ENCODE measurements at regions not wholly inside any gene's neighbourhood (a gene's known extent, or its start where the extent isn't known, plus 50 kb on each side); places are given as distances from the start of the nearest gene placed in this dataset.
"Not testable (repeated sequence)": the region's sequence is repeated elsewhere in the genome, so short reads cannot be mapped to it uniquely, and the experiment has no call there.

DNA sequence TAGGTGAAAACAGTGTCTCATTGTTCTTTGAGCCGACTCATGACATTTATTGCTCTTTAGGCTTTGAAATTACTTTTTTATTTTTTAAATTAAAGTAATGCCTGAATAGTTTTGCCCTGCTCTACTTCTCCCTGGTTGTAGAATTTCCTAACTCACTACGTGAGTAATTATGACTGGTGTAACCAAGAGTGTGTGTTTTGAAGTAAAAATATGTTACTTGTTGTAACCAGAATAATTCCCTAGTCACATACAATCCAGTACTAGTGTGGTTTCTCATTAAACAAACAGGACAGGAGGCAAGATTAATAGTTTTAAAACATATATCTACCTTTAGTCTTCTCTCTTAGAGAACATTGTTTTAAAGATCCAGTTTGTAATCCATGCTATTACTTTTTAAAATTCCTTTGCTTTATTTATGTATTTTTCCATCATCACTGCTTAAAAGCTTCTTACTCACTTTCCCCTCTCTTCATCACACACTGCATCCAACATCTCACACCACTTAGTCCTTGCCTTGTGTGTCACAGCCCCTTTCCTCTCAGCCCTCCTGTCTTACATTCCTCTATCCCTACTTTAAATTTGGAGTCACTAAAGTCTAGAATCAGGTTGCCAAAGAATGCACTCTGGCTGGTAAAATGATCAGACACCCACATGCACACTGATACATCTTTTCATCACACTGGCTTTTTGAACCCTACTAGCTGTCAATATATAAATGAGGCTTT is 219.7 kb downstream of the WNT5A start:
- no peaks in the 10 kb centered on the region for H3K36me3 ChIP-seq (ENCODE audit: insufficient read depth, low read length)
- peaks cover 0 to 12% (median 2%) of the 10 kb centered on the region in 5 donors for H3K9me3 Mint-ChIP-seq
- H3K4me1 ChIP-seq (ENCODE audit: insufficient read depth, low read length): no peaks in the 10 kb centered on the region
- H3K36me3 Mint-ChIP-seq: no peaks in the 10 kb centered on the region
- DNase-seq: no peak
- H3K27ac Mint-ChIP-seq: no peak overlapping the region
- no peak overlapping the region for H3K4me3 Mint-ChIP-seq
- no peaks in the 10 kb centered on the region for H3K9me3 ChIP-seq (ENCODE audit: low read length)
- H3K27ac ChIP-seq (ENCODE audit: low read depth, low read length): no peak overlapping the region
- no peak overlapping the region for H3K4me3 ChIP-seq (ENCODE audit: low read length)
- no peaks in the 10 kb centered on the region for H3K4me1 Mint-ChIP-seq
- CTCF ChIA-PET: no interaction called here
- no peaks in the 10 kb centered on the region for H3K27me3 ChIP-seq (ENCODE audit: insufficient read depth, low read length, poor library complexity, severe bottlenecking)
- no peaks in the 10 kb centered on the region for H3K27me3 Mint-ChIP-seq
- POLR2A ChIA-PET: no interaction called here

DNA sequence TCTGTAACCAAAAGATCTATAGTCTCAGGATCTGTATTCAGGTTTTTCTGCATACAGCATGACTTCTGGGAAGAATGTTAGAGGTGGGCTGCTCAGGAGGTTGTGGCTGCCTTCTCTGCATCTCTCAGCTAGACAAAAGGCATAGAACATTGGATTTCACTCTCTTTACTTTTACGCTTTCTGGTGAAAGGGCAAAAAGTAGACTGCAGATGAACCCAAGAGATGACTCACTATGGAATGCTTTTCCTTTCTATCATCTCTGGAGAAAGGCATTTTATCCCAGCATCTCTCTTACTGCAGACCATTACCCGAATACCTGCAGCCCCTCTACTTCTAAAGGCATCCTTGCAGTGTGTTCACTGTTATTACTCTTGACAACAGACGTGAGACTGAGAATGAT is 222.2 kb downstream of the WNT5A start:
- no peak overlapping the region for H3K4me3 Mint-ChIP-seq
- Histone ChIP-seq H3K27me3 (ENCODE audit: insufficient read depth, low read length, poor library complexity, severe bottlenecking) (no peaks in the 10 kb centered on the region), H3K36me3 (ENCODE audit: insufficient read depth, low read length) (no peaks in the 10 kb centered on the region), H3K4me3 (ENCODE audit: low read length) (no peak overlapping the region), H3K9me3 (ENCODE audit: low read length) (no peaks in the 10 kb centered on the region), H3K27ac (ENCODE audit: low read depth, low read length) (no peak overlapping the region), H3K4me1 (ENCODE audit: insufficient read depth, low read length) (no peaks in the 10 kb centered on the region)
- POLR2A ChIA-PET: no interaction called here
- CTCF ChIA-PET: no interaction called here
- H3K4me1 Mint-ChIP-seq: no peaks in the 10 kb centered on the region
- no peaks in the 10 kb centered on the region for H3K27me3 Mint-ChIP-seq
- H3K27ac Mint-ChIP-seq: no peak overlapping the region
- no peaks in the 10 kb centered on the region for H3K36me3 Mint-ChIP-seq
- DNase-seq: no peak
- peaks cover 0 to 12% (median 2%) of the 10 kb centered on the region in 5 donors for H3K9me3 Mint-ChIP-seq

DNA sequence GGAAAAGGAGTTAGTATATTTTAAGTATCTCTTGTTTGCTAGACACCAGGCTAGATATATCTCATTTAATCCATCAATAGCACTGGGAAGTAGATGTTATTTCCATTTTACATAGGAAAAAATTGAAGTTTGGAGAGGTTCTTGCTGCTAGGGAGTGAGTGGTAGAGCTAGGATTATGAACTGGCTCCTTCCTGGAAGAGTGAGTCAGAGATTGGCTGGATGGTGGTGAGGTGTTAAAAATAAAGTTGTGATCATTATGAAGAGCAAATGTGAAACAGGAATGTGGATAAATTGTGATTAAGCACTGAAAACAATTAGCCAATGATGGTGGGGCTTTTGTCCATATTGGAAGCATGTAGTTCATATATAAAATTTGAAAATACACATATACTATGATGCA is 234.2 kb downstream of the WNT5A start:
- H3K27me3 ChIP-seq (ENCODE audit: insufficient read depth, low read length, poor library complexity, severe bottlenecking): no peaks in the 10 kb centered on the region
- no peaks in the 10 kb centered on the region for H3K36me3 ChIP-seq (ENCODE audit: insufficient read depth, low read length)
- H3K9me3 ChIP-seq (ENCODE audit: low read length): no peaks in the 10 kb centered on the region
- H3K4me3 ChIP-seq (ENCODE audit: low read length): no peak overlapping the region
- no peak overlapping the region for H3K4me3 Mint-ChIP-seq
- H3K9me3 Mint-ChIP-seq: peaks cover 2 to 14% (median 8%) of the 10 kb centered on the region in 5 donors
- H3K27me3 Mint-ChIP-seq: peaks cover 0 to 5% of the 10 kb centered on the region in 2 donors
- CTCF ChIA-PET: no interaction called here
- H3K27ac Mint-ChIP-seq: no peak overlapping the region
- no peaks in the 10 kb centered on the region for H3K36me3 Mint-ChIP-seq
- DNase-seq: no peak
- POLR2A ChIA-PET: no interaction called here
- H3K4me1 ChIP-seq (ENCODE audit: insufficient read depth, low read length): no peaks in the 10 kb centered on the region
- no peaks in the 10 kb centered on the region for H3K4me1 Mint-ChIP-seq
- no peak overlapping the region for H3K27ac ChIP-seq (ENCODE audit: low read depth, low read length)

DNA sequence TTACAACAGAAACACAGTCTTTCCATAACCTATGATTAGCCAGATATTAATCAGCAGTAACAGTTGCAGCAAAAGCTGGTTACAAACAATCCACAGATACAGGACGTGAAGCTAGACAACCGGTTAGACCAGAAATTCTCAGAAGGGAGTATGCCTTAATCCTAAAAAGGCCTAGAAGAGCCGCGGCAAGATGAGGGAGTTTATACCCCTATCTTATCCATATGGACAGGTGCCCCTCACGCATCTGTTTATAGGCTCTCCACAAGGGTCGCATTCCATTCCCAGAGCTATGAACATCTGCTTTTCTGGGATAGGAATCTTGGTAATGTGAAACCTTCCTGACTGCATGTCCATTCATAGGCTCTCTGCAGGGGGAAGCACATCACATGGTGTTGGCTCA is 237.9 kb downstream of the WNT5A start:
- H3K4me1 Mint-ChIP-seq; H3K4me3 ChIP-seq (ENCODE audit: low read length); H3K27ac Mint-ChIP-seq; H3K4me3 Mint-ChIP-seq; H3K27ac ChIP-seq (ENCODE audit: low read depth, low read length); H3K27me3 Mint-ChIP-seq; H3K27me3 ChIP-seq (ENCODE audit: insufficient read depth, low read length, poor library complexity, severe bottlenecking); POLR2A ChIA-PET; H3K36me3 ChIP-seq (ENCODE audit: insufficient read depth, low read length); DNase-seq; H3K36me3 Mint-ChIP-seq; H3K9me3 ChIP-seq (ENCODE audit: low read length); CTCF ChIA-PET; H3K4me1 ChIP-seq (ENCODE audit: insufficient read depth, low read length): not testable (repeated sequence)
- peaks cover 0 to 12% (median 10%) of the 10 kb centered on the region in 5 donors for H3K9me3 Mint-ChIP-seq

DNA sequence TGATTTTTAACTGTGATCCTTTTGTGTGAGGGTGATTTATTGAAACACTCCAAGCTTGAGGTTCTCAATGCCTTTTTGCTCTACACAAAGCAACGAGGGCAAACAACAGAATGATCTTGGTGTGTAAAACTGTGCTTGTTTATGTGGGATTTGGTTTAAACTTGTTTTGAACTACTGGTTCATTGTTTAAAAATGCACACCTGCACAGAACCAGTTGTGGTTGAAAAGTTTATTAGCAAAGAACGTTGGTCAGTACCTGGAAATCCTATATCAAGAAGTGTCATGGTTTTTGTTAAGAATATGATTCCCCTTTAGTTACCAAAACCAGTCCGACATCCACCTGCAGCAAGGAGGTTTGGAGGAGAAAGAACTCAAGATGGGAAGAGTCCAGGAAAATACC is 239.4 kb downstream of the WNT5A start:
- DNase-seq: no peak
- Histone ChIP-seq H3K27ac (ENCODE audit: low read depth, low read length) (no peak overlapping the region), H3K9me3 (ENCODE audit: low read length) (no peaks in the 10 kb centered on the region), H3K4me1 (ENCODE audit: insufficient read depth, low read length) (no peaks in the 10 kb centered on the region), H3K4me3 (ENCODE audit: low read length) (no peak overlapping the region), H3K36me3 (ENCODE audit: insufficient read depth, low read length) (no peaks in the 10 kb centered on the region), H3K27me3 (ENCODE audit: insufficient read depth, low read length, poor library complexity, severe bottlenecking) (no peaks in the 10 kb centered on the region)
- Mint-ChIP-seq H3K27ac (no peak overlapping the region), H3K9me3 (peaks cover 0 to 12% (median 9%) of the 10 kb centered on the region in 5 donors), H3K27me3 (peaks cover 0 to 6% of the 10 kb centered on the region in 2 donors), H3K36me3 (no peaks in the 10 kb centered on the region), H3K4me3 (no peak overlapping the region), H3K4me1 (no peaks in the 10 kb centered on the region)
- ChIA-PET CTCF (no interaction called here), POLR2A (no interaction called here)

DNA sequence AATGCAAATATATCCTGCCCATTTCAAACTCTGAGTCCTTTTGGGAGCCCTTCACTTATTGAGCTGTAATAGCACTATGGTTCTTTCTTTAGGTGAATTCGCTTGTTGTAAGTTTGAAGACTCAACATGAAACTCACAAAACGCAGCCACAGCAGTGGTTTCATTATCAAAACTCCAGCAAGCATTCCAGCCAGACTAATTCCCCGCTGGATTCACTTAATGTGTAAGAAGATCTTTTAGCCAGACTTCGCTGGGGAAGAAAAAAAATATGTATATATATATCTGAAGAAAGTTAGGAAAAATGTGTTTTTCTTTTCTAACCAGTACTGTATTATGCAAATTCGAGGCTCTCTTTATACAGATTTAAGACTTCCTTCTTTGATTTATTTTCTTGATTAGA is 241.1 kb downstream of the WNT5A start:
- H3K9me3 ChIP-seq (ENCODE audit: low read length): no peaks in the 10 kb centered on the region
- POLR2A ChIA-PET: no interaction called here

DNA sequence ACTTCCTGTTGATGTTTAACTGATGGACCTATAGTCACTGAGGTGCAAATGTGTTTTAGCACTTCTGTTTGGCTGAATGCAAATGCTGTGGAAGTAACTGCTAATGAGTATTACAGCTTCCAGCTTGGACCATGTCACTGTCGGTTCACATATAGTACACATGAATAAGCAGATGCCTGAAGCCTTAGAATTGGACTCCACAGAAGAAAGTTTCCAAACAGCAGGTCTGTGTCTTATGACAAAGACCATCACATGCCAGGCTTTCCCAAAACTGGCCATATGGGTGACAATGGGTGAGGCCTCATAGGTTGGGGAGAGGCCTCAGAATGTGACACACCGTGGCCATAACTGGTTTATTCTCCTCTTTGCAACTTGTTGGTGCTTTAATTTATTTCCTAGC is 241.8 kb downstream of the WNT5A start:
- DNase-seq: no peak
- peaks cover 6 to 10% (median 8%) of the 10 kb centered on the region in 5 donors for H3K9me3 Mint-ChIP-seq
- H3K27me3 Mint-ChIP-seq: peaks cover 0 to 6% of the 10 kb centered on the region in 2 donors
- H3K27ac Mint-ChIP-seq: no peak overlapping the region
- Histone ChIP-seq H3K4me3 (ENCODE audit: low read length) (no peak overlapping the region), H3K36me3 (ENCODE audit: insufficient read depth, low read length) (no peaks in the 10 kb centered on the region), H3K27me3 (ENCODE audit: insufficient read depth, low read length, poor library complexity, severe bottlenecking) (no peaks in the 10 kb centered on the region), H3K27ac (ENCODE audit: low read depth, low read length) (no peak overlapping the region), H3K9me3 (ENCODE audit: low read length) (no peaks in the 10 kb centered on the region), H3K4me1 (ENCODE audit: insufficient read depth, low read length) (no peaks in the 10 kb centered on the region)
- no peaks in the 10 kb centered on the region for H3K36me3 Mint-ChIP-seq
- POLR2A ChIA-PET: no interaction called here
- H3K4me3 Mint-ChIP-seq: no peak overlapping the region
- H3K4me1 Mint-ChIP-seq: no peaks in the 10 kb centered on the region
- CTCF ChIA-PET: no interaction called here

More for the DNA sequence above, 241.1 kb downstream of the WNT5A start:
- peaks cover 5 to 14% (median 8%) of the 10 kb centered on the region in 5 donors for H3K9me3 Mint-ChIP-seq
- no peaks in the 10 kb centered on the region for H3K4me1 Mint-ChIP-seq
- H3K4me1 ChIP-seq (ENCODE audit: insufficient read depth, low read length): no peaks in the 10 kb centered on the region
- no peak for DNase-seq
- no peak overlapping the region for H3K27ac ChIP-seq (ENCODE audit: low read depth, low read length)
- CTCF ChIA-PET: no interaction called here
- H3K36me3 ChIP-seq (ENCODE audit: insufficient read depth, low read length): no peaks in the 10 kb centered on the region
- H3K4me3 Mint-ChIP-seq: no peak overlapping the region
- H3K27me3 Mint-ChIP-seq: peaks cover 0 to 6% of the 10 kb centered on the region in 2 donors
- H3K27ac Mint-ChIP-seq: no peak overlapping the region
- H3K4me3 ChIP-seq (ENCODE audit: low read length): no peak overlapping the region
- no peaks in the 10 kb centered on the region for H3K36me3 Mint-ChIP-seq
- no peaks in the 10 kb centered on the region for H3K27me3 ChIP-seq (ENCODE audit: insufficient read depth, low read length, poor library complexity, severe bottlenecking)

DNA sequence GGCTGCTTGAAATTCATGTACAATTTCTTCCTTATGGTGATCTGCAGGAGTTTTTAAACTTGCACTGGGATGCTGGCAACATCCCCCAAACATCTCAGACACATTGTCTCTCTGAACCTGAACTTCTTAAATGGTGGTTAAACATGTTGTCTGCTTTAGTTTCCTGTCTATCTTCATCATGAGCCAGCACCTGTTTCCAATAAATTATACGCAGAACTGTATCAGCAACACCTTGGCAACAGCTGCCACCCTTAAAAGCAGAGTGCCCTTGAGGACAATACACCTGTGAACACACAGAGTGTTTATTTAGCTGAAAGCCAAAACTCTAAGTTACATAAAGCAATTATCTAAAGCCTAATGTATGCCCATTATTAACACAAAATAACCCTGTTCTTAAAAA is 242.9 kb downstream of the WNT5A start:
- H3K27me3 Mint-ChIP-seq: peaks cover 0 to 3% of the 10 kb centered on the region in 2 donors

More for the DNA sequence above, 242.9 kb downstream of the WNT5A start:
- H3K27ac ChIP-seq (ENCODE audit: low read depth, low read length): no peak overlapping the region
- H3K36me3 Mint-ChIP-seq: no peaks in the 10 kb centered on the region
- peaks cover 3 to 13% (median 11%) of the 10 kb centered on the region in 5 donors for H3K9me3 Mint-ChIP-seq
- DNase-seq: no peak
- H3K4me3 Mint-ChIP-seq: no peak overlapping the region
- ChIA-PET POLR2A (no interaction called here), CTCF (no interaction called here)
- no peaks in the 10 kb centered on the region for H3K27me3 ChIP-seq (ENCODE audit: insufficient read depth, low read length, poor library complexity, severe bottlenecking)
- H3K27ac Mint-ChIP-seq: no peak overlapping the region
- H3K36me3 ChIP-seq (ENCODE audit: insufficient read depth, low read length): no peaks in the 10 kb centered on the region
- no peaks in the 10 kb centered on the region for H3K4me1 ChIP-seq (ENCODE audit: insufficient read depth, low read length)
- no peak overlapping the region for H3K4me3 ChIP-seq (ENCODE audit: low read length)
- H3K4me1 Mint-ChIP-seq: no peaks in the 10 kb centered on the region
- H3K9me3 ChIP-seq (ENCODE audit: low read length): no peaks in the 10 kb centered on the region

All from CD8-positive, alpha-beta memory T cell (primary cell).